ENCODE measurements at regions not wholly inside any gene's neighbourhood (a gene's known extent, or its start where the extent isn't known, plus 50 kb on each side); places are given as distances from the start of the nearest gene placed in this dataset.

DNA sequence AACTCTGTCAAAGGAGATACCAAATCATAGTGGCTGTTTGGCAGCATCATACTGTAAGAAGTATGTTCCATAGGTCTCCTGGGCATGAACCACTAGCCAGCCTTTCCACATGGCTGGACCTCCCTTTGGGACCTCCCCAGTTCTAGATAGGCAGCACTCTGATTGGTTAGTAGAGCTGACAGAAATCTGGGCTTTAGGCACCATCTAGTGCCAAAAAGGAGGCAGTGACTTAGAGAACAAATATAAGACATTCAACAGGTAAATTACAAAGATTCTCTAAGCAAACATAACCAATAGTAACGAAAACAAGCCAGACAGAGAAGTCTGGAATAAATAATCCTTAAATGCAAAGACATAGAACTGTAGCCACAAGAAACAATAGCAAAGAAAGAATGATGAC, 148.0 kb upstream of the PDE3A start:
- no peak for DNase-seq

DNA sequence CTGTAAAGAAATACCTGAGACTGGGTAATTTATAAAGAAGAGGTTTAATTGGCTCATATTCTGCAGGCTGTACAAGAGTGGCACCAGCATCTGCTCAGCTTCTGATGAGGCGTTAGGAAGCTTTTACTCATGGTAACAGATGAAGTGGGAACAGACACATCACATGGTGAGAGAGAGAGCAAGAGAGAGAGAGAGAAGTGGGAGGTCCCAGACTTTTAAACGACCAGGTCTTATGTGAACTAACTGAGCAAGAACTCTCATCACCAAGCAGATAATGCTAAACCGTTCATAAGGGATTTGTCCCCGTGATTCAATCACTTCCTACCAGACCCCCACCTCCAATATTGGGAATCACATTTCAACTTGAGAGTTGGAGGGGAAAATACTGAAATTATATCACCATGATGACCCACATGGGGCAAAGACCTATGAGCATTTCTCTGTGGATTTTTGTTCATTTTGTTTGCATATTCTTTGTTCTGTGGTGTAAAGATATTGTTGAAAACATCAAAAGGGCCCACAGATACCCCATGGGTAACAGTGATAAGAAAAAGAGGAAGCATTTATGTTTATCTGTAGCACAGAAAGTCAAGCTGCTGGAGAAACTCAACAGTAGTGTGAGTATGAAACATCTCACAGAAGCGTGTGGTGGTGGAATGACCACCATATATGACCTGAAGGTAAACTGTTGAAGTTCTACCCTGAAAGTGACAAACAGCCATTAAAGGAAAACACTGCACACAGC, 135.2 kb upstream of the PDE3A start:
- DNase-seq: no peak

DNA sequence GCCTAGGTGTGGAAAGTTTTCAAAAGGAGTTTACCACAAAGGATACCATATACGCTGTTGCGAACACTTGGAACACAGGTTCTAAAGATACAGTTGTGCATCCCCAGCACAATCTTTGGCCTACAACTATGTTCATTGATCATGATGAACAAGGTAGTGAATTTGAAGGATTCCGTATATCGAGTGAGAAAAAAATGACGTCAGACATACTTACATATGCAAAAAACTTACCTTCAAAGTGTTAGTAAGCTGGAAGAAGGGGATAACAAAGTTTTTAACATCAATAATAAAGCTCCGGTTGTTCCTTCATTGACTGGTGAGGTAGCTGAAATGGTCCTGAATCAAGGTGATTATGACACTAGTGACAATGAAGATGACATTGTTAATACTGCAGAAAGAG, 133.9 kb upstream of the PDE3A start:
- DNase-seq: no peak

DNA sequence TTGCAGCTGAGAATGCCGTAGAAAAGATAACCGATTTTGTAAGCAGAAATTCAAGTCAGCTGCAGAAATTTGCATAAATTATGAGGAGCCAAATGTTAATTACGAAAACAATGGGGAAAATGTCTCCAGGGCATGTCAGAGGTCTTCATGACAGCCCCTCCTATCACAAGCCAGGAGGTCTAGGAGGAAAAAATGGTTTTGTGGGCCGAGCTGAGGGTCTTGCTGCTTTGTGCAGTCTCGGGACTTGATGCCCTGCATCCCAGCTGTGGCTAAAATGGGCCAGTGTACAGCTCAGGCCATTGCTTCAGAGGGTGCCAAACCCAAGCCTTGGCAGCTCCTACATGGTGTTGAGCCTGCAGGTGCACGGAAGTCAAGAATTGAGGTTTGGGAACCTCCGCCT, 131.2 kb upstream of the PDE3A start:
- no peak for DNase-seq

DNA sequence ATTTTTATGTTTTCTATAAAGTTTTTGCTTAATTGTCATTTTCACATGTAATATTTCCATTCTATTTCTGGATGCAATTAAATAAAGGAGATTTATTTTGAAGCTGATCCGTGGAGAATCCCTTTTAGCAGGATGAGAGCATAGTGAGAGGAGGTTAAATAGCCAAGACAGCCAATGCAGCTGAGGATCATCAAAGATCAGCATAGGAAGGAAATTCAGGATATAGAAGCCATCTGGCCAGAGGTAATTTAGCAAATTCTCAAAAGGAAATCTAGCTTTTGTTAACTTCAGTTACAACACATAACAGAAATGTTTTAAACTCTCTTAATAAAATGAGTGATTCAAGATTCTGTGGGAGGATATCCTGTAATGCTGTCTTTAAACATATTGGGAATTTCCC, 122.8 kb upstream of the PDE3A start:
- DNase-seq: no peak

DNA sequence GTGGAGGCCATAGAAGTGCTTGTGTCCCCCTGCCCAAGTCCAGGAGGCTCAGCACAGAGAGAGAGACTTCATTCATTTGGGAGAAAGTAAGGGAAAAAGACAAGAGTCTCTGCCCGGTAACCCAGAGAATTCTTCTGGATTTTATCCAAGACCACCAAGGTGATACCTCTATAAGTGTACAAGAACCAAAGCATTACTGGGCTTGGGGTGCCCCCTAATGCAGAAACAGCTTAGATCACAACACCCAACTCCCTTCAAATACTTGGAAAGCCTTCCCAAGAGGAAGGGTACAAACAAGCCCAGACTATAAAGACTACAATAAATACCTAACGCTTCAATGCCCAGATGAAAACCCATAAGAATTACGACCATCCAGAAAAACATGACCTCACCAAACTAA, 119.7 kb upstream of the PDE3A start:
- no peak for DNase-seq

DNA sequence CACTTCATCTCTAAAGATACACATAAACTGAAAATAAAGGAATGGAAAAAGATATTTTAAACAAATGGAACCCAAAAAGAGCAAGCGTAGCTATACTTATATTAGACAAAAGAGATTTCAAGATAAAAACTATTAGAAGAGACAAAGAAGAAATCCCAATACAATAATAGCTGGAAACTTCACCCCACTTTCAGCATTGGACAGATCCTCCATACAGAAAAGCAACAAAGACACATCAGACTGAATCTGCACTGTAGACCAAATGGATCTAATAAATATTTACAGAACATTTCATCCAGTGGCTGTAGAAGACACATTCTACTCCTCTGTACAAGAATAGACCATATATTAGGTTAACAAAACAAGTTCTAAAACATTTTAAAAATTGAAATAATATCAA, 117.6 kb upstream of the PDE3A start:
- DNase-seq: no peak

DNA sequence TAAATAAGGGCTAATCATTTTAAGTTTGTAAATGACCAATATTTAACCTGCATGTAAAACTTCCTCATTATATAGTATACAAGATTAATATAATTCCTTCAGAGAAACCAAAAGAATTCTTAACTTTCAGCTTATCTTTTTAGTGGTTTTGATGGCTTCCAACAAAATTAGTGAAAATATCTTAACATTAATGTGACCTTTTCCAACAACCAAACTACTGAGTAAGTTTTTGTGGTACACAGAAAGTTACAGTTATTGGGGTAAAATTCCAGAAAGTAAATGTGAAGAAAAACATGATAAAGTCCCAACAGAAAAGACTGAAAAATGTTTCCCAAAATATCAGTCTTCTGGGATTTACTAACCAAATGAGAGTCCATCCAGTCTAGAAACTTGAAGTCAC, 111.0 kb upstream of the PDE3A start:
- no peak for DNase-seq

DNA sequence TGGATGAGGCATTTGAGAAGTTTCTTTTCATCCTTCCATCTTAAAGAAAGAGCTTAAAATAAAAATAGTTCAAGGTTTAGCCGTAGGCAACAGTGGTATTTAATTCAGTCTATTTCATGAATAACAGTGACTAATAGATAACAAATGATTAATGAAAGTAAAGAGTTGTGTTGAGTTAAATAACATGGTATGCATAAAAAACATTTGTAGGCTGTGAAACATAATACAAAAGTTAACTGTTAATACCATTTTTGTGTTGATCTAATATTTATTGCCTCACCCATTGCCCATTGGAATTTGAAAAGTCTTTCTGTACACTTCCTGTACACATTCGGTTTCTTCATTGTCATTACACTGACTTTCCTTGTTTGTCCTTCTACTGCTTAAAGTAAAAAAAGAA, 108.6 kb upstream of the PDE3A start:
- DNase-seq: no peak

DNA sequence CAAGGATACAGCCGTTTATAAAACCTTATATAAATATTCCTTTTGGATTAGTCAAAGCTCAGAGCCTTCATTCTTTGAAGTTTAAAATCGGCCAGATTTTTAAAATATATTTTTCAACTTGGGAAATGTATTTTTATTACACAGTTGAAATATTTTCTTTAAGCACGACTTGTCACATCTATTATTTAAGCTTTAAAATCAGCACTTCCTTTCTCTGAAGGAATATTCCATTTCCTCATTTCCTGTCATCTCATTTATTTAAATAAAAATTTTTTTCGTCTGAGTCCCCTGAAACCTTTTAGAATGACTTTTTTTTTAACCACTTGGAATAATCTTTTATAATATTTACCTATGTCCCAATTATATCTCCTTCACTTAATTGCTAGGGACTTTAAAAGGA, 107.5 kb upstream of the PDE3A start:
- DNase-seq: no peak

DNA sequence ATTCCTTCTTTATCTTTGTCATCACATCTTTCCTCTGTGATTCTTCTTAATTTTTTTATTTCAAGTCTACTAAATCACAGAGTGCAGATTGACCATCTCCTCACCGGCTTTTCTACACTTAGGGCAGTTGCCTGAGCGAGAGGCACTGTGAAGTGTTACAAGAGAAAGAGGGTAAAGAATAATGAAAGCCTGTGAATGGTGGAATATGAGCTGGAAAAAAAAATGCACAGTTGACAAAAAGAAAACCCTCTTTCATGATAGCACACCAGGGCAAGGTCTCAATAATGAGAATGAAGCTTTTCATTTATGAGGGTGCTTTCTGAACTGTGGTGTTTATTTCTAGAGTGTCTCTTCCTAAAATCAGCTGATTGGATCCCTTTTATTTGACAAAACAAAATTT, 106.2 kb upstream of the PDE3A start:
- no peak for DNase-seq

DNA sequence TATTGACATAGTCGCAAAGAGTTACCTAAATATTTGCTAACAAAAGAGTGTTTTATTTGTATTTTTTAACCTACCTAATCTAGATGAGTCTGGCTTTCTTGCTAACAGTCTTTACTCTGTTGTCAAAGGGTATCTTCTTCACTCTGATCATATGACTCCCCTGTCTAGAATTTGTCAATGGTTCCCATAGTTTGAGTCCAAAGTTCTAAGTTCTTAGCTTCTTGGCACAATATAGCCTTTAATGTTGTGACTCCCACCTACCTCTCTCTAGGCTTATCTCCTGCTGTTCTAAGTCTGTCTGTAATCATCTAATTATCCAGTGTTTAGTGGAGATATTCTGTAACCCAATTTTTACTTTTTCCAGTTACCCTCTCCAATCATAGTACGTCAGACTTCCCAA, 104.3 kb upstream of the PDE3A start:
- no peak for DNase-seq

DNA sequence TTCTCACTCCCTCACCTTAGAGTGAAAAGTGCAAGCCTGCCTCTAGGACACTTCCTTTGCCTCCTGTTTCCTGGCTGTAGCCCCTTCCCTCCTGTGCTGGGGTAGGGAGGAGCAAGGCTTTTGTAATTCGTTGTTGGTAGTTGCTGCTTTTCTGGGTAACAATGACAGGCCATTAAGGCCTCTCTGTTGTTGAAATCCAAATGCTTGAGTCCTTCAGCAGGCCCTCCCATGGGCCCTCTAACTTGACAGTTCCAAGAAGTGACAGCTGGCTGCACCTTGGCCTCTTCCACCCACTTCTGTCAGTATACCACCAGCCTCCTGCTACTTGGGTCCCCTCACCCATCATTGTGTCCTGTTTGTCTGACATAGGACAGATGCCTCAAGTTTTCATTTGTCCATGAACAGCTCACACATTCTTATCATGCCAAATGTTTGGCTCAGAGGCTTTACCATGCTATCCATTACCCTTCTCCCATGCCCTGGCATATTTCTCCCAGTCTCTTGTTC, 103.7 kb upstream of the PDE3A start:
- DNase-seq: no peak

DNA sequence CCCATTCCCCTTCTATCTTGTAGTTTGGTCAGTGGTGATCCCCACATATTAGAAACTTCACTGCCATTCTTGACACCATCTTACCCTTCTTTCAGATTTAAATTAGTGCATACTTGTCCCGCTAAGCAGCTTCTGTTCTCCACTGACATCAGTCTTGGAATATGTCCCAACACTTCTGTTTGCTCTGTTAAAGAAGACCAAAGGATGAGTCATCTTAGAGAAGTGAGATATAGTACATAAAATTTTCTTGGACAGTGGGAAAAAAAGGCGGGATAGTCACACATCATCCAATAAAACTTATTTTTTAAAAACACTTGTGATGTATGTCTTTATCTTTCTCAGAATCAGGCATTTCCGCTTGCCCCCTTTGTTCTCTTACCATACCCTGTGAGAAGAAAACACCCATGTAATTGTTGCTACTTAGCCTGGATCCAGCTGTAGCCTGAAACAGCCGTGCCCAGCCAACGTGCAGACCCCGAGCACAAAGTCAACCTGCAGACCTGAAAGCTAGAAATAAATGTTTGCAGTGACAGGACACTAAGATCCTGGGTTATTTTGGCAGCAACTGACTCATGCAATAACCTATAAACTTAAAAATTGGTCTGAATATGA, 100.1 kb upstream of the PDE3A start:
- DNase-seq: no peak

DNA sequence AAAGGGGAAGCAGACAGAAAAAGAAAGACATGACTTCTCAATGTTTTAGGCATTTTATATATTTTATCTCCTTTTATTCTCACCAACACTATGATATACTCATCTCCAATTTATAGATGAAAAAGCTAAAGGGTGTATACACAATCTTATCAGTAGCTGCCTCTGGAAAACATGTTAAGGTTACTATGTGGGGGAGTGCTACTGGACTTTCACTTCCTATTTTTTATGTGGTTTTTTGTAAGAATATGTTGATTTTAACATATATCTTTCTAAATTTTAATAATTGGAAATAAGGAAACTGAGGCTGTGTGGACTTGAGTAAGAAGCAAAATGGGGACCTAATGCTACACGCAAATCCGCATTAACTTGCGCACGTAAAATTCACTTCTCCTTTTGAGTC, 99.6 kb upstream of the PDE3A start:
- DNase-seq: no peak

DNA sequence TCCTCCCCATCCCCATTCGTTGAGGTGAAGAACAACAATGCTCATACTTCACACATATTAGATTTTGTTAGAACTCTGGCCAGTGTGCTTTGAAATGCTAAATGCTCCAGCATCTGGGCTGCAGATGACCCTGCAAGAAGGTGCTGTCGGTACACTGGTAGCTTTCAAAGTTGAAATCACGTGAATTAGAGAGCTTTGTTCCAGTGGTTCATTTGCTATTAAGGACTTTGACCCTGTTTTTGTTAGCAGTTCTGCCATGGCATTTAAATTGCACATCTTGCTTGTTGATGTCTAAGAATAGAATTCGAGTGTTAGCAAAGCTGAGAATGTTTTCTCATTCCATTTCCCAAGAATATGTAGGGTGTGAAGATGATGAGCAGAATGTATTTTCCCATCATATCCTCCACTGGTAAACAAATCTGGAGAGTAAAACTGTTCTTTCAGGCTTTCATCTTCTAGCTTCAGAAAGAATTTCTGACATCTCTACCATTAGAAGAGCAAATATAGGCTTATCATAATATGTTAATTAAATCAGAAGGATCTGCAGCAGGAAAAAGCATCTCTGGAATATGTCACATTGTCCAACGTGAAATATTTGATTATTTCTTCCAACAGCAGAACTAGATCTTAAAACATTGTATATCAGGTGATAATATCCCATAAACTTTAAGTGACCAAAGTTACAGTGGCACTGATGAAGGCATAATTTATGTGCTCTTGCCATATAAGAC, 98.8 kb upstream of the PDE3A start:
- no peak for DNase-seq

DNA sequence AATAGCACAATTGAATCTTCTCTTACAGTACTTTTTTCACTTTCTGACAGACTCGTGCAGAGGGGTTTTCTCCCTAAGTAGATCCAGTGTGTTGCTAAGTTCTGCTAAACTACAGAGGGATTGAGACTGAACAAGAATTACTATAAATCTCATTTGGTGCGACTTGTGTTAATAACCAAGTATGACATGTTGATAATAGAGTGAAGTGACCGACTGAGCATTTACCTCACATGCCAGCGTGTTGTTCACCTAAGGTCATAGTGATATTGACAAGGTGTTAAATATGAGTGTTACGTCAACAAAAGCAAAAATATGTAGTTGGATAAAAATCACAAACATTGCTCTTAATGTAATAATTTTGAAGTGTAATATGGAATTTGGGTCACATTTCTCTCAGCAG, 97.8 kb upstream of the PDE3A start:
- no peak for DNase-seq

DNA sequence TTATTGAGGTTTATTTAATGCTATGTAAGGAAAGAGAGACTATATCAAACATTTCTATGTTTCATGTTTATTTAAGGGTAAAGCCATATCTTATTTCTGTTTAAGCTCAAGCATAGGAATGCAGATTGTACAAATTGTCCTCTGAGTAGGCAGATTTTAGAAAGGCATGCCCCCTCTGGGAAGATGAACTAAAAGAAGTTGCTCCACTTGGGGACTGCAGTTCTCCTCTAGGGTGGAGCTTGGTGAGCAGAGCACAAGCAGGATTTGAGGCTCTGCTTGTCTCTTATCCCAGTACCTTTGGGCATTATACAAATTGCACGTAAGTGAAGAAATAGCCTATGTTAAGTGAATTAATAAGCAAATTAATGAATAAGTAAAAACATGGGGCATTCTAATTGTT, 96.2 kb upstream of the PDE3A start:
- no peak for DNase-seq

DNA sequence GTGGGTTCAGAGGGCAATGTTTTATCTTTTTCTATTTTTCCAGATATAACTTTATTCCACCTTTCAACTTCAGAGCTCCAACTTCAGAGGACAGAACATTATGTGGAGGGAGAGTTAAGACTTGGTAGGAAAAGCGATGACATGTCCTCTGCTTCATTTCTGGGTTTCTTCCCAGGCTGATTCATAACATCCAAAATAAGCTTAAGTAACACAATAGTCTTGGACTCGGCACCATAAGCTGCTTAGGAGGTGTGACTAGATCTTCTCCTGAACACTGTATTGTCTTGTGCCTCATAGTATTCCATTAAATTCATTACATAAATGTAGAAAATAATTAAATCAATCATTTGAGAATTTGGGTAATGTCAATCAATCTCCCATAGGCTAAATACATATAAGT, 95.5 kb upstream of the PDE3A start:
- DNase-seq: no peak

DNA sequence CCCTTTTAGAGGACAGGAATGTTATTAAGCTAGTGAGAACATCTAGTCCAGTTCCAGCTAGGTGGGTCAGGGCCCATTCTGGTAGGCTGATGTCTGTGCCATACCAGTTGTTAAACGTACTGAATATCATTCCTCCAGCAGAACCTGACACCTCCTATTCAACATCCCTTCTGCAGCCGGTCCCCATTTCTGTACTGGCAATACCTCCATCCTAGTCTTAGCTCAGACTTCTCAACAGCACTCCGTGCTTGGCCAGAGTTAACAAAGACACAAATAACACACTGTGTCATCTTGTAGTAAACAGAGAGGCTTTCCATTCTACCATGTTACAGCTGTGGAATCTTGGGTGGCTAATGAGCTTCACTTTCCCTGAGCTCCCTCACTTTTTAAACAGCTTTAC, 94.3 kb upstream of the PDE3A start:
- DNase-seq: no peak

DNA sequence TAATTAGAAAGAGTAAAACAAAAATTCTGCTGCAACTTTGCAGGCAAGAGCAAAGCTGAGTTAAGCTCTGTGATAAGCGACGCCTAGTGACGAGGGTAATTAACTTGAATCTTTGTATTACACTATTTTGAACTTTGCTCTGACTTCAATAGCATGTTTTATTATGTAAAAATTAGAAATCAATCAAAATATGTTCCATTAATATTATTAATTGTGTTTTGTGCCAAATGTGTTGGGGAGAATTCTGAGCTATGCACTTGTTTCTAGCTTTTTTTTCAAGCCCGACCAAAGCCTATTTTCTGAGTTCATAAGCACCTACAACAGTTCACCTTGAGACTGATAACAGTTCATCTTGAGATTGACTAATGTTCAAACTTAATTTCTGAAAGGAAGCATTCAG, 90.1 kb upstream of the PDE3A start:
- DNase-seq: no peak

DNA sequence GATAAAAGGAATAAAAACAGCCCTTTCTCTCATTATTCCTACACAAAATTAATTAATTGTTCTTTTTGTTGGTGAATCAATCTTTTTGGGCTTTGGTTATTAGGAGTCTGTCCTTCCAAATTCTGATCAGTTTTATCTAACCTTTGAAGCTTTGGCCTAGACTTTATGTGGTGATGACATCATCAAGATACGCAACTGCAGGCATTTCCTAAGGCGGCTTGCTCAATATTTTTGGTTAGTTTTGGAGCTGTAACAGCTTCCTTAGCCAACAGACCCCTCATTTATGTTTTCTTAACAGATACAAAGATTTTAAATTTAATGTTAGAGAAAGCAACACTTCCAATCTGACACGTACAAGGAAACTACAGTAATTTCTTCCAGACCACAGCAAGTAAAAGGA, 87.8 kb upstream of the PDE3A start:
- DNase-seq: no peak

DNA sequence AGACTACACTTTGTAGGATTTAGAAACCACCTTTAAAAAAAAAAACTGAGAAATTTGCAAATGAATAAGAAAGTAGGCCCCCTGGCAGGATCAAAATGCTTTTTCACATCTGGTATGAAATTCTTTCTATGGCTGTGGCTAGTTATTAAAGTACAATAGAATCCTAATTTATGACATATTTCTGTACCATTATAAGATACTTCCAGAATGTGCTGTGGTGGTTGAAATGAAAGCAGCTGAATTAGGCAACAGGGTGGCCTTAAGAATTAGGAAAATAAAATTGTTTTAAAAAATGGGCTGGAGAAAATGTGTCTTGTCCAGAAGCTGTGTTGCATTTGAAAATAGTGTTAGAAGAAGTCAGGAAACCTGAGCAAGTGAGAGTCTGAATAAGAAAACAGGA, 85.9 kb upstream of the PDE3A start:
- DNase-seq: no peak

DNA sequence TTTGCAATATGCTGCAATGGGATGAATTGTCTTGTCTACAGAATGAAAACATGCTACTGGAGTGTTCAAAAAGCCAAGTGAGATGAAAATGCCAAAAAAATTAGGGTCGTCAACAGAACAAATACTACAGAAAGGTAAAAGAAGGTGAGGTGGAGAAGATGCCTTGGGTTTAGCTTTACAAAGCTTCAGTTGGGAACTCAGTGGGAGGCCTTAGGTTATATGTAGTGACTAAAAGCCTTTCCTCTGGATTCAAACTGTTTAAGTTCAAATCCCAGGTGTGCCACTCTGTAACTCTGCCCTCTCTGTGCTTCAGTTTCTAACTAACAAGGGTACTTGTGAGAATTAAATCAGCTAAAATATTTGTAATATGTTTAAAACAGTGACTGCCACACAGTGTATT, 84.9 kb upstream of the PDE3A start:
- DNase-seq: no peak

Data from CD4-positive, alpha-beta T cell treated with Interleukin-1 beta for 1 hour (primary cell).